GM12878 (cell line): ENCODE measurements at regions not wholly inside any gene's neighbourhood (a gene's known extent, or its start where the extent isn't known, plus 50 kb on each side); places are given as distances from the start of the nearest gene placed in this dataset.

Experiments
- ATAC-seq: fragments of 200-7000 bp; cut with Tn5 transposase; 3 replicates; pipeline ENCODE4 v1.9.1; 2020; ENCODE audit warnings: mild to moderate bottlenecking, moderate library complexity
- BruUV-seq: library from RNA; stranded (reverse); fragments of 400-500 nt; replicated peaks from 2 replicates; lab custom pipeline; 2021; lab: Mats Ljungman, UMichigan
- CTCF ChIA-PET: fragments of 300-600 bp; sonication (Branson Sonifier 250); formaldehyde crosslinking; extraction: SDS; loops from one replicate; lab custom pipeline; 2021; ENCODE audit warnings: inconsistent platforms; lab: Yijun Ruan, JAX
- POLR2A ChIA-PET: fragments of 350-600 bp; formaldehyde crosslinking; extraction: SDS; loops from one replicate; lab custom pipeline; 2021; ENCODE audit warnings: inconsistent platforms; lab: Charles Lee
- RAD21 ChIA-PET: fragments of 300-600 bp; sonication (Branson Sonifier 250); formaldehyde crosslinking; loops from one replicate; lab custom pipeline; 2023; ENCODE audit warnings: antibody characterized with exemption; ENCODE audit not compliant: unreplicated experiment; lab: Charles Lee
- SMC1A ChIA-PET: fragments of 300-600 bp; sonication (Branson Sonifier 250); formaldehyde crosslinking; loops from one replicate; lab custom pipeline; 2023; ENCODE audit not compliant: unreplicated experiment, uncharacterized antibody; lab: Charles Lee
- DNase-seq: peaks from one replicate; pipeline ENCODE4 v3.0.0-alpha.2; 2011; ENCODE audit warnings: low read depth, low spot score
- FAIRE-seq: peaks from 3 replicates; lab custom pipeline; 2011; peaks lifted over from hg19 to GRCh38; lab: Jason Lieb, UNC
- H2AFZ ChIP-seq: 2 replicates; pipeline ENCODE4 v1.6.0; 2011; ENCODE audit warnings: low read depth, low read length, control low read depth; ENCODE audit not compliant: control insufficient read depth
- H3K27ac ChIP-seq: 2 replicates; pipeline ENCODE4 v1.5.1; 2011; ENCODE audit warnings: control low read depth; ENCODE audit not compliant: control insufficient read depth, insufficient read depth
- H3K27me3 ChIP-seq, 2 experiments: replicated peaks in 1 of 2; 2 replicates each; pipeline versions ENCODE4 v1.6.0 to v1.6.1; 2011; ENCODE audit warnings: low read length in 1 of 2; ENCODE audit not compliant: control insufficient read depth in 2 of 2, insufficient read depth in 2 of 2
- H3K36me3 ChIP-seq, 2 experiments: 2 replicates each; pipeline ENCODE4 v1.5.1; 2011; ENCODE audit warnings: low read length in 1 of 2; ENCODE audit not compliant: control insufficient read depth in 2 of 2, insufficient read depth in 2 of 2
- H3K4me1 ChIP-seq: 2 replicates; pipeline ENCODE4 v1.6.1; 2011; ENCODE audit warnings: mild to moderate bottlenecking, low read length, moderate library complexity, mixed read lengths; ENCODE audit not compliant: control insufficient read depth, insufficient read depth
- H3K4me2 ChIP-seq: 2 replicates; pipeline ENCODE4 v1.6.0; 2011; ENCODE audit warnings: control low read depth; ENCODE audit not compliant: control insufficient read depth, insufficient read depth
- H3K4me3 ChIP-seq: fragments of 200-600 bp; sonication (generic); 2 replicates; pipeline ENCODE4 v1.5.1; 2016
- H3K79me2 ChIP-seq: 2 replicates; pipeline ENCODE4 v1.6.0; 2011; ENCODE audit warnings: low read length; ENCODE audit not compliant: control insufficient read depth, insufficient read depth
- H3K9ac ChIP-seq: 2 replicates; pipeline ENCODE4 v1.8.0; 2011; ENCODE audit warnings: low read length, control low read depth, mixed read lengths; ENCODE audit not compliant: control insufficient read depth, insufficient read depth
- H3K9me3 ChIP-seq: replicated peaks from 3 replicates; pipeline ENCODE4 v1.5.1; 2011; ENCODE audit warnings: mild to moderate bottlenecking, low read length; ENCODE audit not compliant: control insufficient read depth, insufficient read depth
- H4K20me1 ChIP-seq: 2 replicates; pipeline ENCODE4 v1.6.0; 2011; ENCODE audit not compliant: control insufficient read depth, insufficient read depth
- BMI1 ChIP-seq: fragments of 450-650 bp; IDR thresholded peaks from 2 replicates; pipeline ENCODE4 v1.6.1; 2016; ENCODE audit warnings: mild to moderate bottlenecking, moderate library complexity, borderline replicate concordance
- CBX5 ChIP-seq: sonication (generic); IDR thresholded peaks from 2 replicates; pipeline ENCODE4 v1.6.1; 2016; ENCODE audit warnings: low read depth, moderate library complexity, mild to moderate bottlenecking, inconsistent platforms
- FOXK2 ChIP-seq: fragments of 450-650 bp; IDR thresholded peaks from 2 replicates; pipeline ENCODE4 v1.6.1; 2017; ENCODE audit warnings: mild to moderate bottlenecking, moderate library complexity
- GABPA ChIP-seq: IDR thresholded peaks from 2 replicates; pipeline ENCODE4 v1.6.1; 2014; ENCODE audit warnings: antibody characterized with exemption, low read depth, mild to moderate bottlenecking, inconsistent platforms
- HDGF ChIP-seq: fragments of 450-650 bp; IDR thresholded peaks from 2 replicates; pipeline ENCODE4 v1.6.1; 2016; ENCODE audit warnings: antibody characterized with exemption
- IKZF1 ChIP-seq: fragments of 450-650 bp; conservative IDR thresholded peaks from 2 replicates; pipeline ENCODE4 v1.6.1; 2017; ENCODE audit warnings: antibody characterized with exemption, mild to moderate bottlenecking
- MTA2 ChIP-seq: fragments of 450-650 bp; IDR thresholded peaks from 2 replicates; pipeline ENCODE4 v1.6.1; 2016; ENCODE audit warnings: low read depth, mild to moderate bottlenecking, moderate library complexity
- MXI1 ChIP-seq: fragments of 150-350 bp; IDR thresholded peaks from 2 replicates; pipeline ENCODE4 v1.6.1; 2011; ENCODE audit warnings: low read depth, mild to moderate bottlenecking, inconsistent platforms, low read length, improper control_type of control experiment
- NR2C2 ChIP-seq: IDR thresholded peaks from 2 replicates; pipeline ENCODE4 v1.6.1; 2011; ENCODE audit warnings: borderline replicate concordance, low read depth; ENCODE audit not compliant: control insufficient read depth, insufficient read length
- PAX5 ChIP-seq: IDR thresholded peaks from 2 replicates; pipeline ENCODE4 v1.6.1; 2011; ENCODE audit warnings: low read depth, low read length, borderline replicate concordance
- POLR2A ChIP-seq: IDR thresholded peaks from 2 replicates; pipeline ENCODE4 v1.6.1; 2011; ENCODE audit warnings: low read depth, mild to moderate bottlenecking, low read length
- SIN3A ChIP-seq: IDR thresholded peaks from 2 replicates; pipeline ENCODE4 v1.6.1; 2012; ENCODE audit warnings: low read depth, low read length, improper control_type of control experiment
- TCF12 ChIP-seq: IDR thresholded peaks from 2 replicates; pipeline ENCODE4 v1.6.1; 2011; ENCODE audit warnings: low read depth, mild to moderate bottlenecking, low read length
- ZZZ3 ChIP-seq: IDR thresholded peaks from 2 replicates; pipeline ENCODE4 v1.6.1; 2011; ENCODE audit warnings: low read depth; ENCODE audit not compliant: control insufficient read depth, insufficient read length
- WGBS: methylation state at CpG from one replicate; pipeline ENCODE4 v1.1.6; 2016; ENCODE audit warnings: low lambda C conversion rate; ENCODE audit not compliant: insufficient replicate concordance, insufficient coverage; ENCODE audit errors: missing lambda C conversion rate; 5-methylcytosine and 5-hydroxymethylcytosine counted together
- in situ Hi-C: fragments of 300-500 bp; cut with MboI; formaldehyde crosslinking; loops from 9 replicates; pipeline ENCODE4 v1.14.3; 2018; ENCODE audit warnings: mixed read lengths
- intact Hi-C: fragments of 100-400 bp; cut with micrococcal nuclease; formaldehyde crosslinking; loops from one replicate; pipeline ENCODE4 v1.14.2; 2022; ENCODE audit not compliant: unreplicated experiment
- TF ChIP-seq, protein P1 (sequence below): IDR thresholded peaks from 2 replicates; pipeline ENCODE4 v1.6.1; 2011; ENCODE audit warnings: low read depth, mild to moderate bottlenecking, low read length, moderate library complexity, borderline replicate concordance; ENCODE audit errors: extremely low read depth
- TF ChIP-seq, protein P2 (sequence below): fragments of 150-350 bp; IDR thresholded peaks from 2 replicates; pipeline ENCODE4 v1.6.1; 2016; ENCODE audit warnings: low read depth, low read length
- TF ChIP-seq, protein P3 (sequence below): fragments of 450-650 bp; IDR thresholded peaks from 2 replicates; pipeline ENCODE4 v1.6.1; 2017; ENCODE audit warnings: mild to moderate bottlenecking

DNA sequence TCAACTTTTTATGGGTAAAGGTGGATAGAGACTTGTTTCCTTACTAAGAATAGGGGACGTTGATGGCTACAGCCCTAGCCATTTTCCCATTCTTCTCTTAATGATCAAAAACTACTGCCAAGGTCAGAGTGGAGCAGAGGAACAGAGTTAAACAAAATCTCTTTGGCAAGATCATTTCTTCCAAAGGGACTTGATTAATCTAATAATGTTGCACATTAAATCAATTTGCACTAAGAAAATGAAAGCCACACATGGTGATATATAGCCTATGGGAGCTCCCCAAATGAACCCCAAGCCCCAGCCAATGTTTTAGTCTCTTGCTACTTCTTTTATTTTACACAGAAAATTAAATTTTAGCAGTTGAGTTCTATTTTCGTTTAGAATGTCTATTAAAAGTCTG lies 954.5 kb upstream of the SOX9 start:
- H3K4me2 ChIP-seq, result no peak overlapping the region
- 2% methylated on average over 2 of the region's 2 CpGs for WGBS
- H3K36me3 ChIP-seq, result no peaks in the 10 kb centered on the region
- no peaks in the 10 kb centered on the region for H4K20me1 ChIP-seq
- no peak overlapping the region for H3K4me3 ChIP-seq
- BruUV-seq, result no TSS peak
- ChIA-PET CTCF (no interaction called here), RAD21 (no interaction called here), POLR2A (no interaction called here), SMC1A (no interaction called here)
- H3K4me1 ChIP-seq, result no peaks in the 10 kb centered on the region
- no peaks in the 10 kb centered on the region for H3K9me3 ChIP-seq
- no peaks in the 10 kb centered on the region for H3K79me2 ChIP-seq
- H2AFZ ChIP-seq, result no peak overlapping the region
- no peak overlapping the region for H3K9ac ChIP-seq
- ATAC-seq (no peak), DNase-seq (no peak), FAIRE-seq (no peak)
- in situ Hi-C loops (no loop called here), intact Hi-C loops (no loop called here)
- H3K27ac ChIP-seq, result no peak overlapping the region
- no peaks in the 10 kb centered on the region for H3K27me3 ChIP-seq
- TF ChIP-seq FOXK2 (no peak), MTA2 (no peak), GABPA (no peak), CBX5 (no peak), TCF12 (no peak), MXI1 (no peak), PAX5 (no peak), IKZF1 (no peak), HDGF (no peak), BMI1 (no peak), POLR2A (no peak), NR2C2 (no peak), SIN3A (no peak), ZZZ3 (no peak)
- TF ChIP-seq, protein P1, sequence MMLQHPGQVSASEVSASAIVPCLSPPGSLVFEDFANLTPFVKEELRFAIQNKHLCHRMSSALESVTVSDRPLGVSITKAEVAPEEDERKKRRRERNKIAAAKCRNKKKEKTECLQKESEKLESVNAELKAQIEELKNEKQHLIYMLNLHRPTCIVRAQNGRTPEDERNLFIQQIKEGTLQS, result no peak
- TF ChIP-seq, protein P2, sequence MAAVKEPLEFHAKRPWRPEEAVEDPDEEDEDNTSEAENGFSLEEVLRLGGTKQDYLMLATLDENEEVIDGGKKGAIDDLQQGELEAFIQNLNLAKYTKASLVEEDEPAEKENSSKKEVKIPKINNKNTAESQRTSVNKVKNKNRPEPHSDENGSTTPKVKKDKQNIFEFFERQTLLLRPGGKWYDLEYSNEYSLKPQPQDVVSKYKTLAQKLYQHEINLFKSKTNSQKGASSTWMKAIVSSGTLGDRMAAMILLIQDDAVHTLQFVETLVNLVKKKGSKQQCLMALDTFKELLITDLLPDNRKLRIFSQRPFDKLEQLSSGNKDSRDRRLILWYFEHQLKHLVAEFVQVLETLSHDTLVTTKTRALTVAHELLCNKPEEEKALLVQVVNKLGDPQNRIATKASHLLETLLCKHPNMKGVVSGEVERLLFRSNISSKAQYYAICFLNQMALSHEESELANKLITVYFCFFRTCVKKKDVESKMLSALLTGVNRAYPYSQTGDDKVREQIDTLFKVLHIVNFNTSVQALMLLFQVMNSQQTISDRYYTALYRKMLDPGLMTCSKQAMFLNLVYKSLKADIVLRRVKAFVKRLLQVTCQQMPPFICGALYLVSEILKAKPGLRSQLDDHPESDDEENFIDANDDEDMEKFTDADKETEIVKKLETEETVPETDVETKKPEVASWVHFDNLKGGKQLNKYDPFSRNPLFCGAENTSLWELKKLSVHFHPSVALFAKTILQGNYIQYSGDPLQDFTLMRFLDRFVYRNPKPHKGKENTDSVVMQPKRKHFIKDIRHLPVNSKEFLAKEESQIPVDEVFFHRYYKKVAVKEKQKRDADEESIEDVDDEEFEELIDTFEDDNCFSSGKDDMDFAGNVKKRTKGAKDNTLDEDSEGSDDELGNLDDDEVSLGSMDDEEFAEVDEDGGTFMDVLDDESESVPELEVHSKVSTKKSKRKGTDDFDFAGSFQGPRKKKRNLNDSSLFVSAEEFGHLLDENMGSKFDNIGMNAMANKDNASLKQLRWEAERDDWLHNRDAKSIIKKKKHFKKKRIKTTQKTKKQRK, result no peak
- TF ChIP-seq, protein P3, sequence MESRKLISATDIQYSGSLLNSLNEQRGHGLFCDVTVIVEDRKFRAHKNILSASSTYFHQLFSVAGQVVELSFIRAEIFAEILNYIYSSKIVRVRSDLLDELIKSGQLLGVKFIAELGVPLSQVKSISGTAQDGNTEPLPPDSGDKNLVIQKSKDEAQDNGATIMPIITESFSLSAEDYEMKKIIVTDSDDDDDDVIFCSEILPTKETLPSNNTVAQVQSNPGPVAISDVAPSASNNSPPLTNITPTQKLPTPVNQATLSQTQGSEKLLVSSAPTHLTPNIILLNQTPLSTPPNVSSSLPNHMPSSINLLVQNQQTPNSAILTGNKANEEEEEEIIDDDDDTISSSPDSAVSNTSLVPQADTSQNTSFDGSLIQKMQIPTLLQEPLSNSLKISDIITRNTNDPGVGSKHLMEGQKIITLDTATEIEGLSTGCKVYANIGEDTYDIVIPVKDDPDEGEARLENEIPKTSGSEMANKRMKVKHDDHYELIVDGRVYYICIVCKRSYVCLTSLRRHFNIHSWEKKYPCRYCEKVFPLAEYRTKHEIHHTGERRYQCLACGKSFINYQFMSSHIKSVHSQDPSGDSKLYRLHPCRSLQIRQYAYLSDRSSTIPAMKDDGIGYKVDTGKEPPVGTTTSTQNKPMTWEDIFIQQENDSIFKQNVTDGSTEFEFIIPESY, result no peak
